CD4-positive, alpha-beta T cell (primary cell): ENCODE measurements at regions not wholly inside any gene's neighbourhood (a gene's known extent, or its start where the extent isn't known, plus 50 kb on each side); places are given as distances from the start of the nearest gene placed in this dataset.

ENCODE experiments used
- ATAC-seq: fragments of 200-7000 bp; cut with Tn5 transposase; one replicate; pipeline ENCODE4 v1.10.0; 2022; ENCODE audit warnings: mild to moderate bottlenecking; ENCODE audit not compliant: poor library complexity
- CTCF ChIA-PET: fragments of 350-600 bp; sonication (Branson Sonifier 250); formaldehyde crosslinking; loops from one replicate; lab custom pipeline; 2021; ENCODE audit warnings: antibody characterized with exemption, inconsistent platforms; lab: Charles Lee
- POLR2A ChIA-PET: fragments of 350-600 bp; sonication (Branson Sonifier 250); formaldehyde crosslinking; loops from one replicate; lab custom pipeline; 2021; ENCODE audit warnings: antibody characterized with exemption, inconsistent platforms; lab: Charles Lee
- DNase-seq, 14 experiments: peaks; one replicate each; pipeline ENCODE4 v3.0.0-alpha.2; 2013 to 2020; ENCODE audit warnings: mixed read lengths in 2 of 14
- H3K27ac ChIP-seq, 2 donors: one replicate each; pipeline versions ENCODE4 v1.5.1 to v1.7.0; 2013; ENCODE audit warnings: low read length in 2 of 2, low read depth in 1 of 2, mild to moderate bottlenecking in 1 of 2
- H3K27me3 ChIP-seq, 2 experiments: 1 replicate in 1 of 2; 2 replicates in 1 of 2; pipeline versions ENCODE4 v1.6.1 to v1.7.0; 2013; ENCODE audit warnings: low read length in 2 of 2, control low read depth in 1 of 2, mild to moderate bottlenecking in 1 of 2, moderate library complexity in 1 of 2; ENCODE audit not compliant: insufficient read depth in 2 of 2, control insufficient read depth in 1 of 2
- H3K36me3 ChIP-seq: one replicate; pipeline ENCODE4 v1.6.1; 2013; ENCODE audit warnings: low read length, control low read depth; ENCODE audit not compliant: insufficient read depth
- H3K4me1 ChIP-seq: one replicate; pipeline ENCODE4 v1.6.1; 2013; ENCODE audit warnings: low read length, control low read depth; ENCODE audit not compliant: insufficient read depth
- H3K4me3 ChIP-seq: one replicate; pipeline ENCODE4 v1.5.1; 2013; ENCODE audit warnings: mild to moderate bottlenecking, low read length, moderate library complexity
- H3K9me3 ChIP-seq, 2 experiments: 1 replicate in 1 of 2; 2 replicates in 1 of 2; pipeline versions ENCODE4 v1.6.1 to v1.7.0; 2013; ENCODE audit warnings: low read length in 2 of 2, mild to moderate bottlenecking in 2 of 2, control low read depth in 1 of 2, moderate library complexity in 1 of 2; ENCODE audit not compliant: control insufficient read depth in 1 of 2, insufficient read depth in 1 of 2
- H3K27ac Mint-ChIP-seq: one replicate; pipeline ENCODE4 v1.8.0; 2020; ENCODE audit warnings: mixed read lengths
- H3K27me3 Mint-ChIP-seq: one replicate; pipeline ENCODE4 v1.8.0; 2021; ENCODE audit warnings: mixed read lengths
- H3K36me3 Mint-ChIP-seq: one replicate; pipeline ENCODE4 v1.8.0; 2021; ENCODE audit warnings: low read depth, mixed read lengths
- H3K4me1 Mint-ChIP-seq: one replicate; pipeline ENCODE4 v1.8.0; 2021; ENCODE audit warnings: low read depth, mixed read lengths
- H3K4me3 Mint-ChIP-seq: one replicate; pipeline ENCODE4 v1.8.0; 2020; ENCODE audit warnings: mild to moderate bottlenecking, mixed read lengths
- H3K9me3 Mint-ChIP-seq: one replicate; pipeline ENCODE4 v1.8.0; 2020; ENCODE audit warnings: mixed read lengths
- CTCF ChIP-seq: fragments of 200-600 bp; IDR thresholded peaks from one replicate; pipeline ENCODE4 v1.8.0; 2022; ENCODE audit warnings: antibody characterized with exemption, mild to moderate bottlenecking
- intact Hi-C, 2 experiments: fragments of 100-400 bp; cut with DNase I in 1 of 2; cut with micrococcal nuclease in 1 of 2; formaldehyde crosslinking; loops; one replicate each; pipeline versions ENCODE4 v1.15.1 to v1.9.0; 2023 to 2025; cut with DNase I, micrococcal nuclease

GRCh38 chr16:6510261-6510660 lies 822.4 kb upstream of the RBFOX1 start:
- H3K9me3 Mint-ChIP-seq, result peaks cover 18% of the 10 kb centered on the region
- no peaks in the 10 kb centered on the region for H3K36me3 Mint-ChIP-seq
- H3K27me3 ChIP-seq, result no peaks in the 10 kb centered on the region
- no peak overlapping the region for H3K27ac ChIP-seq
- TF ChIP-seq CTCF, result no peak
- no peaks in the 10 kb centered on the region for H3K4me1 Mint-ChIP-seq
- intact Hi-C loops, result no loop called here
- H3K4me3 Mint-ChIP-seq, result no peak overlapping the region
- H3K27ac Mint-ChIP-seq, result no peak overlapping the region
- POLR2A ChIA-PET, result no interaction called here
- ATAC-seq (no peak), DNase-seq (no peak)
- no peaks in the 10 kb centered on the region for H3K36me3 ChIP-seq
- H3K27me3 Mint-ChIP-seq, result no peaks in the 10 kb centered on the region
- peaks cover 0 to 9% of the 10 kb centered on the region in 2 experiments for H3K9me3 ChIP-seq
- no peak overlapping the region for H3K4me3 ChIP-seq
- no peaks in the 10 kb centered on the region for H3K4me1 ChIP-seq
- CTCF ChIA-PET, result no interaction called here

- H3K9me3 Mint-ChIP-seq, result peaks cover 12% of the 10 kb centered on the region
Observed at GRCh38 chr16:6499413-6499812, 833.2 kb upstream of the RBFOX1 start.

GRCh38 chr16:6498858-6499257 lies 833.8 kb upstream of the RBFOX1 start:
- no peak overlapping the region for H3K27ac Mint-ChIP-seq
- no peaks in the 10 kb centered on the region for H3K27me3 Mint-ChIP-seq
- intact Hi-C loops, result no loop called here
- H3K36me3 Mint-ChIP-seq, result no peaks in the 10 kb centered on the region
- ATAC-seq, result no peak
- Histone ChIP-seq H3K4me1 (no peaks in the 10 kb centered on the region), H3K27ac (no peak overlapping the region), H3K4me3 (no peak overlapping the region), H3K9me3 (peaks cover 0 to 7% of the 10 kb centered on the region in 2 experiments), H3K27me3 (no peaks in the 10 kb centered on the region), H3K36me3 (no peaks in the 10 kb centered on the region)
- POLR2A ChIA-PET, result no interaction called here
- no peak overlapping the region for H3K4me3 Mint-ChIP-seq
- no peak for DNase-seq
- H3K4me1 Mint-ChIP-seq, result no peaks in the 10 kb centered on the region
- CTCF ChIA-PET, result no interaction called here
- TF ChIP-seq CTCF, result no peak
- peaks cover 14% of the 10 kb centered on the region for H3K9me3 Mint-ChIP-seq

More at GRCh38 chr16:6499413-6499812, 833.2 kb upstream of the RBFOX1 start:
- no peaks in the 10 kb centered on the region for H3K27me3 Mint-ChIP-seq
- no peak overlapping the region for H3K27ac Mint-ChIP-seq
- POLR2A ChIA-PET, result no interaction called here
- H3K4me3 ChIP-seq, result no peak overlapping the region
- H3K4me1 ChIP-seq, result no peaks in the 10 kb centered on the region
- H3K27ac ChIP-seq, result no peak overlapping the region
- intact Hi-C loops, result no loop called here
- H3K36me3 ChIP-seq, result no peaks in the 10 kb centered on the region
- TF ChIP-seq CTCF, result no peak
- peaks cover 0 to 7% of the 10 kb centered on the region in 2 experiments for H3K9me3 ChIP-seq
- H3K36me3 Mint-ChIP-seq, result no peaks in the 10 kb centered on the region
- CTCF ChIA-PET, result no interaction called here
- ATAC-seq (no peak), DNase-seq (no peak)
- H3K4me3 Mint-ChIP-seq, result no peak overlapping the region
- no peaks in the 10 kb centered on the region for H3K27me3 ChIP-seq
- no peaks in the 10 kb centered on the region for H3K4me1 Mint-ChIP-seq
